ENCODE measurements at regions not wholly inside any gene's neighbourhood (a gene's known extent, or its start where the extent isn't known, plus 50 kb on each side); places are given as distances from the start of the nearest gene placed in this dataset.

- TF ChIP-seq FOXK2 (IDR thresholded peaks at IDR 0.05) (no peak), ELF4 (IDR thresholded peaks at IDR 0.05) (no peak), ARNT (IDR thresholded peaks at IDR 0.05) (no peak), NFRKB (IDR thresholded peaks at IDR 0.05) (no peak), LEF1 (IDR thresholded peaks at IDR 0.05; ENCODE audit: borderline replicate concordance) (no peak), L3MBTL2 (conservative IDR thresholded peaks at IDR 0.05) (no peak), PKNOX1 (IDR thresholded peaks at IDR 0.05) (no peak), FOXM1 (IDR thresholded peaks at IDR 0.05; ENCODE audit: borderline replicate concordance) (no peak), FOXA1 (IDR thresholded peaks at IDR 0.05) (no peak), CTBP1 (IDR thresholded peaks at IDR 0.05; ENCODE audit: borderline replicate concordance) (no peak), SUZ12 (IDR thresholded peaks at IDR 0.05) (no peak), HDGF (IDR thresholded peaks at IDR 0.05; ENCODE audit: borderline replicate concordance) (no peak), ZNF384 (IDR thresholded peaks at IDR 0.05) (no peak), BHLHE40 (IDR thresholded peaks at IDR 0.05; ENCODE audit: borderline replicate concordance) (no peak), SP1 (IDR thresholded peaks at IDR 0.05) (no peak), TARDBP (IDR thresholded peaks at IDR 0.05) (no peak)
- POLR2A ChIA-PET = no interaction called here
- CTCF ChIA-PET = no interaction called here
- no peak for DNase-seq (ENCODE audit: extremely low spot score)
Observed at GRCh38 chrX:34879886-34880285, 62.7 kb upstream of the FAM47B start.

- TF ChIP-seq BHLHE40 (IDR thresholded peaks at IDR 0.05; ENCODE audit: borderline replicate concordance) (no peak), ZNF384 (IDR thresholded peaks at IDR 0.05) (no peak), SP1 (IDR thresholded peaks at IDR 0.05) (no peak), LEF1 (IDR thresholded peaks at IDR 0.05; ENCODE audit: borderline replicate concordance) (no peak), CTBP1 (IDR thresholded peaks at IDR 0.05; ENCODE audit: borderline replicate concordance) (no peak), ELF4 (IDR thresholded peaks at IDR 0.05) (no peak), FOXA1 (IDR thresholded peaks at IDR 0.05) (no peak), HDGF (IDR thresholded peaks at IDR 0.05; ENCODE audit: borderline replicate concordance) (no peak), PKNOX1 (IDR thresholded peaks at IDR 0.05) (no peak), ARNT (IDR thresholded peaks at IDR 0.05) (no peak), FOXM1 (IDR thresholded peaks at IDR 0.05; ENCODE audit: borderline replicate concordance) (no peak), L3MBTL2 (conservative IDR thresholded peaks at IDR 0.05) (no peak), NFRKB (IDR thresholded peaks at IDR 0.05) (no peak), TARDBP (IDR thresholded peaks at IDR 0.05) (no peak), FOXK2 (IDR thresholded peaks at IDR 0.05) (no peak), SUZ12 (IDR thresholded peaks at IDR 0.05) (no peak)
- ChIA-PET POLR2A (no interaction called here), CTCF (no interaction called here)
- DNase-seq (ENCODE audit: extremely low spot score) = no peak
Observed at GRCh38 chrX:34880656-34881055, 61.9 kb upstream of the FAM47B start.

- ChIA-PET CTCF (no interaction called here), POLR2A (no interaction called here)
- TF ChIP-seq CTBP1 (IDR thresholded peaks at IDR 0.05; ENCODE audit: borderline replicate concordance) (no peak), FOXM1 (IDR thresholded peaks at IDR 0.05; ENCODE audit: borderline replicate concordance) (no peak), ARNT (IDR thresholded peaks at IDR 0.05) (no peak), SUZ12 (IDR thresholded peaks at IDR 0.05) (no peak), HDGF (IDR thresholded peaks at IDR 0.05; ENCODE audit: borderline replicate concordance) (no peak), L3MBTL2 (conservative IDR thresholded peaks at IDR 0.05) (no peak), ZNF384 (IDR thresholded peaks at IDR 0.05) (no peak), FOXA1 (IDR thresholded peaks at IDR 0.05) (no peak), PKNOX1 (IDR thresholded peaks at IDR 0.05) (no peak), BHLHE40 (IDR thresholded peaks at IDR 0.05; ENCODE audit: borderline replicate concordance) (no peak), NFRKB (IDR thresholded peaks at IDR 0.05) (no peak), TARDBP (IDR thresholded peaks at IDR 0.05) (no peak)
- DNase-seq (ENCODE audit: extremely low spot score) = no peak
Observed at GRCh38 chrX:34881671-34882070, 60.9 kb upstream of the FAM47B start.

- ChIA-PET CTCF (no interaction called here), POLR2A (no interaction called here)
- no peak for DNase-seq (ENCODE audit: extremely low spot score)
- TF ChIP-seq FOXA1 (IDR thresholded peaks at IDR 0.05) (no peak), HDGF (IDR thresholded peaks at IDR 0.05; ENCODE audit: borderline replicate concordance) (no peak), ZNF384 (IDR thresholded peaks at IDR 0.05) (no peak), ARNT (IDR thresholded peaks at IDR 0.05) (no peak), BHLHE40 (IDR thresholded peaks at IDR 0.05; ENCODE audit: borderline replicate concordance) (no peak), TARDBP (IDR thresholded peaks at IDR 0.05) (no peak), ELF4 (IDR thresholded peaks at IDR 0.05) (no peak), NFRKB (IDR thresholded peaks at IDR 0.05) (no peak), SUZ12 (IDR thresholded peaks at IDR 0.05) (no peak), FOXK2 (IDR thresholded peaks at IDR 0.05) (no peak), LEF1 (IDR thresholded peaks at IDR 0.05; ENCODE audit: borderline replicate concordance) (no peak), FOXM1 (IDR thresholded peaks at IDR 0.05; ENCODE audit: borderline replicate concordance) (no peak), L3MBTL2 (conservative IDR thresholded peaks at IDR 0.05) (no peak), CTBP1 (IDR thresholded peaks at IDR 0.05; ENCODE audit: borderline replicate concordance) (no peak), SP1 (IDR thresholded peaks at IDR 0.05) (no peak), PKNOX1 (IDR thresholded peaks at IDR 0.05) (no peak)
Observed at GRCh38 chrX:34884817-34885216, 57.8 kb upstream of the FAM47B start.

GRCh38 chrX:34886011-34886410 is 56.6 kb upstream of the FAM47B start:
- CTCF ChIA-PET = no interaction called here
- POLR2A ChIA-PET = no interaction called here
- no peak for DNase-seq (ENCODE audit: extremely low spot score)
- TF ChIP-seq CTBP1 (IDR thresholded peaks at IDR 0.05; ENCODE audit: borderline replicate concordance) (no peak), ZNF384 (IDR thresholded peaks at IDR 0.05) (no peak), L3MBTL2 (conservative IDR thresholded peaks at IDR 0.05) (no peak), HDGF (IDR thresholded peaks at IDR 0.05; ENCODE audit: borderline replicate concordance) (no peak), LEF1 (IDR thresholded peaks at IDR 0.05; ENCODE audit: borderline replicate concordance) (no peak), BHLHE40 (IDR thresholded peaks at IDR 0.05; ENCODE audit: borderline replicate concordance) (no peak), FOXA1 (IDR thresholded peaks at IDR 0.05) (no peak), FOXM1 (IDR thresholded peaks at IDR 0.05; ENCODE audit: borderline replicate concordance) (no peak)

Measured in HEK293T (cell line).